ENCODE measurements at regions not wholly inside any gene's neighbourhood (a gene's known extent, or its start where the extent isn't known, plus 50 kb on each side); places are given as distances from the start of the nearest gene placed in this dataset.

GRCh38 chr2:57546478-57546877, 500.1 kb upstream of the VRK2 start:
- no peak overlapping the region for H3K4me3 ChIP-seq
- no peaks in the 10 kb centered on the region for H3K36me3 ChIP-seq
- peaks cover 0 to 12% (median 0%) of the 10 kb centered on the region in 4 donors for H3K9me3 ChIP-seq
- no peak for TF ChIP-seq POLR2A (IDR thresholded peaks at IDR 0.05)
- TF ChIP-seq CTCF (IDR thresholded peaks at IDR 0.05) = no peak
- no peak for TF ChIP-seq EP300 (IDR thresholded peaks at IDR 0.05)
- H3K27me3 ChIP-seq = no peaks in the 10 kb centered on the region
- H3K27ac ChIP-seq = no peak overlapping the region
- DNase-seq (ENCODE audit: low spot score in 2 of 2) = no peak
- no peaks in the 10 kb centered on the region for H3K4me1 ChIP-seq

GRCh38 chr2:57549642-57550102, 496.9 kb upstream of the VRK2 start:
- H3K36me3 ChIP-seq = no peaks in the 10 kb centered on the region
- no peaks in the 10 kb centered on the region for H3K4me1 ChIP-seq
- TF ChIP-seq CTCF (IDR thresholded peaks at IDR 0.05) (no peak), EP300 (IDR thresholded peaks at IDR 0.05) (no peak), POLR2A (IDR thresholded peaks at IDR 0.05) (no peak)
- no peak for DNase-seq (ENCODE audit: low spot score in 2 of 2)
- no peaks in the 10 kb centered on the region for H3K27me3 ChIP-seq
- H3K27ac ChIP-seq = no peak overlapping the region
- WGBS, 2 donors = 46% methylated on average over 5 of the region's 5 CpGs
- peaks cover 0 to 15% (median 0%) of the 10 kb centered on the region in 4 donors for H3K9me3 ChIP-seq
- H3K4me3 ChIP-seq = no peak overlapping the region

GRCh38 chr2:57550912-57551311, 495.7 kb upstream of the VRK2 start:
- Histone ChIP-seq H3K27ac (no peak overlapping the region), H3K36me3 (no peaks in the 10 kb centered on the region), H3K4me1 (no peaks in the 10 kb centered on the region), H3K27me3 (no peaks in the 10 kb centered on the region), H3K9me3 (peaks cover 0 to 24% (median 0%) of the 10 kb centered on the region in 4 donors), H3K4me3 (no peak overlapping the region)
- WGBS, 2 donors = 38 to 44% methylated on average over 2 of the region's 2 CpGs
- TF ChIP-seq POLR2A (IDR thresholded peaks at IDR 0.05) = no peak
- TF ChIP-seq EP300 (IDR thresholded peaks at IDR 0.05) = no peak
- TF ChIP-seq CTCF (IDR thresholded peaks at IDR 0.05) = no peak
- no peak for DNase-seq (ENCODE audit: low spot score in 2 of 2)

GRCh38 chr2:57552885-57553284, 493.7 kb upstream of the VRK2 start:
- WGBS, 2 donors = 89 to 91% methylated on average over 3 of the region's 3 CpGs
- Histone ChIP-seq H3K36me3 (no peaks in the 10 kb centered on the region), H3K9me3 (peaks cover 0 to 24% (median 0%) of the 10 kb centered on the region in 4 donors), H3K4me1 (no peaks in the 10 kb centered on the region), H3K4me3 (no peak overlapping the region), H3K27me3 (no peaks in the 10 kb centered on the region), H3K27ac (no peak overlapping the region)
- no peak for DNase-seq (ENCODE audit: low spot score in 2 of 2)
- TF ChIP-seq POLR2A (IDR thresholded peaks at IDR 0.05) = no peak
- no peak for TF ChIP-seq EP300 (IDR thresholded peaks at IDR 0.05)
- TF ChIP-seq CTCF (IDR thresholded peaks at IDR 0.05) = no peak

GRCh38 chr2:57554348-57554747, 492.3 kb upstream of the VRK2 start:
- DNase-seq (ENCODE audit: low spot score in 2 of 2) = no peak
- Histone ChIP-seq H3K4me3 (no peak overlapping the region), H3K27ac (no peak overlapping the region), H3K4me1 (no peaks in the 10 kb centered on the region), H3K36me3 (no peaks in the 10 kb centered on the region), H3K9me3 (peaks cover 0 to 24% (median 0%) of the 10 kb centered on the region in 4 donors), H3K27me3 (no peaks in the 10 kb centered on the region)
- TF ChIP-seq EP300 (IDR thresholded peaks at IDR 0.05) (no peak), CTCF (IDR thresholded peaks at IDR 0.05) (no peak), POLR2A (IDR thresholded peaks at IDR 0.05) (no peak)

Data from tibial nerve (tissue), 4 donors.